HG02970 (cell line): ENCODE measurements at regions not wholly inside any gene's neighbourhood (a gene's known extent, or its start where the extent isn't known, plus 50 kb on each side); places are given as distances from the start of the nearest gene placed in this dataset.

Experiments
- ATAC-seq: cut with Tn5 transposase; IDR thresholded peaks from one replicate; pipeline ENCODE4 v1.9.1; 2021; ENCODE audit warnings: mild to moderate bottlenecking, moderate library complexity, moderate number of reproducible peaks; ENCODE audit not compliant: unreplicated experiment, low FRiP score

DNA sequence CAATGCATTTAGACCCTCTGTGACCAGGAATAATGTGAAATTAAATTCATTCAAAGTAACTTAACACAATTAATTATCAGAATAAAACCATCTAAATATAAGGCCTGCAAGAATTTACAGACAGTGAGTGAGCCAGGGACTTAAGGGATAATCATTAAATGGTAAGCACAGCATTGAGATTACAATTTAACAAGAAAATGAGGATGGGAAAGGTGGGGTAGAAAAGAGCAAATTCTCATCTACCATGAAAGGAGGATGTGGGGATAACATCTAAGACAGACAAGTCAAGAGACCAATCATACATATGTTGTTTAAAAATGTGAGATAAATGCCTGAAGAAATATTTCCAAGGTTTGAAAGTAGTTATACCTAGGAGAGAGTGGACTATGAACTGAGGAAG lies 259.3 kb upstream of the NT5C1B start:
- ATAC-seq: no peak

DNA sequence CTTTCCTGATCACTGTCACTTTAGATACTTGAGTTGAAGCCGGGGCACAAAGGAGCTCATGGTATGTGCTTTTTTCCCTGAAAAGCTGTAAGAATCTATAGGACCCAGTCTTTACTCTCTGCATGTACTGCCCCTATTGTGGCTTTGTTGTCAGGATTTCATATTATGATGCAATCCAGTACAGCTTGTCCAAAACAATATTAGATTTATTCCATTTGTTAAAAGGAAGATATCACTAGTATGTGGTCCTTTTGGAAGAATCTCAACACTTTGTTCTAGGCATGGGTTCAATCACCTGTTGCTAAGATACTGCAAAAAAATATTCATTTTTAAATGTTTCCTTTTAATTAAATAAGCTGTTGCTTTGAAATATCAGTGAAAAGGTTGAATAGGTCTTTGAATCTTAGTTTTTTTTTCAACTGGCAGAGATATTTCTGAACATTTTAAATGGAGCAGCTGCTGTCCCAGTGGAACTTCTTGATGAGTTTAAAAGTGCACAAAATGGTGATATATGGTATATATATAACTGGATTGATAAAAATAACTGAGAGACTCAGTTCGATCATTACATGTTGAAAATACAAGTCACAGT lies 256.6 kb upstream of the NT5C1B start:
- ATAC-seq: no peak

DNA sequence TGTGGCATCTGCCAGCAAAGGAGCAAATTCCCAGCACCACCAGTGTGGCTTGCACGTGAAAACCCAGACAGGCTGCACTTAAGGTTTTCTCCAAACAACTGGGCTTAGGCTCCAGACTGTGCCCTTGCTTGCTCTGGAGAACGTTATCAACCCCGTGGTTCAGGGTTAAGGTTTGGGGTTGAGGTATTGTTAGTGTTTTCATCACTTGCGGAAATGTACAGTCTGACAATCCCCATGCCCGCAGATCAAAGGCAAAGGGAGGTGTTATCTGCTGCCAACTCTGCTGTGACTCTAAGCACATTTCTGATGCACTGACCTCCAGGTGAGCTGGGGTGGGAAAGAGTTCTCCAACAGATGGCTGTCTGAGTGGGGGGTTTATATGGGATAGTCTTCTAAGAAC lies 253.5 kb upstream of the NT5C1B start:
- ATAC-seq: no peak

DNA sequence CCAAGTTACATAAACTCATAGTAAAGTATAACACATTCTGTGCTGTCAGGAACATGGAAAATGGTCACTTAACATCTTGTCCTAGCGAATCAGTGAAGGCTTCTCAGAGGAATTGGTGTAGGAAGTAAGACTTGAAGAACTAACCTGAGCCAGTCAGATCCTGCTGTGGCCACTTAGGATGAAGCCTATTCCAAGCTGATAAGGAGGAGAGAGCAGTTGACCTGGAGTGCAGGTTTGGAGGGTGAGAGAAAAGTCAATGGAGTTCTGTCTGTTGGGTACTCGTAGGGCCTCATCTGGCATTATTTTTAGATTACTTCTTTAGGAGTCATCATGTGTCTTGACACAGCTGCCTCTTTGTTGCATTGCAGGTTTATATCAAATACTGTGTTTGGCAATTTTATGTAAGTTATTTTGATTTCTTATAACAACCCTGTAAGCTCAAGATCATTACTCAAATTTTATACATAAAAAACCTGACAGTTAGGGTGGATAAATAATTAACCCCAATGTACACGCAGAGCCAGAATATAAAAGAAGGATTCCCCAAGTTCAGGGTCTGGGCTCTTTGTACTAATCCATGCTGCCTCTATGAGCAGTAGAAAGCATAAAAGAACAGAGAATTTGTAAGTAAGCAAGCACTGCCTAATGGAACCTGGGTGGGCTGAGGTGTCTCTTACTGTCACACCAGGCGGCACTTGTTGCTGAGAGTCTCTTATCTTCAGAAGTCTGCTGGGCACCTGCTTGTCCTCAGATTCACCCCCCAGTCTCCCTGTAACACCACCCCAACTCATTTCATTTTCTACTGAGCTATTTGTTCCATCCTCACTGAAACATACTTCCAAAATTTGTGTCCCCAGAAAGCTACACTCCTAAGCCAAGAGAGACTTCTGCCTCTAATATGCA lies 252.1 kb upstream of the NT5C1B start:
- ATAC-seq: no peak

DNA sequence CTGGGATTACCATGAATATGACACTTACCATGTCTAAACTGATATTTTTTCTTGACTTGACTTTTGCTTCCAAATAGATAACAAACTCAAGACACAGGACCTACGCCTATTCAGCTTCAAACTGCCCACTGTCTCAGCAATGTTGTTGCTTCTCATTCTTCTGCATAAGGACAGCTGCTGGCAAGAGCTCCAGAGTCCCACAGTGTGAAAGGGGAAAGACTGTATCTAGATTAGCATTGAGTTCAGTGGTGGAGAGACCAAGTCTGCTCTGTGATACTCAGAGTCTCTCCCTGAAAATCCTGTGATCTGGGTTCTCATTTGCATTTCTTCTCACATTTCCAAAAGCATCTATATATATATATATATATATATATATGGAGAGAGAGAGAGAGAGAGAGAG lies 247.9 kb upstream of the NT5C1B start:
- no peak for ATAC-seq

DNA sequence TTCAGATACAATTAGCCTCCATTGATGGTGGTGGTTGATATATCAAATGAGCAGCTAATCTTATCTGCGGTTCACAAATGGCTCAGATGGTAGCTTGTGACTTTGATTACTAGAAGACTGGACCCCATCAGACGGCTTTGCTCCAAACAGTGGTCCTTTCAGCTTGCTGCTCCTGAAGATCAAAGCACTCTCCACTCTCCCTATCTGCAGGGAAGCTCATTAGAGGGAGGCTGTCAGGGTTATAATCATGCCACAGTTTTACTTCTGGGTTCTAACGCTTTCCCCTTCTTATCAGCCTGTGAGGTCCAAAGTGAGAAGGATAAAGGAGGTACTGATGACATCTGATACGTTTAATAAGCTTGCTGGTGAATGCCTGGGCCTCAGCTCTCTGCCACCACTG lies 247.1 kb upstream of the NT5C1B start:
- ATAC-seq: no peak

DNA sequence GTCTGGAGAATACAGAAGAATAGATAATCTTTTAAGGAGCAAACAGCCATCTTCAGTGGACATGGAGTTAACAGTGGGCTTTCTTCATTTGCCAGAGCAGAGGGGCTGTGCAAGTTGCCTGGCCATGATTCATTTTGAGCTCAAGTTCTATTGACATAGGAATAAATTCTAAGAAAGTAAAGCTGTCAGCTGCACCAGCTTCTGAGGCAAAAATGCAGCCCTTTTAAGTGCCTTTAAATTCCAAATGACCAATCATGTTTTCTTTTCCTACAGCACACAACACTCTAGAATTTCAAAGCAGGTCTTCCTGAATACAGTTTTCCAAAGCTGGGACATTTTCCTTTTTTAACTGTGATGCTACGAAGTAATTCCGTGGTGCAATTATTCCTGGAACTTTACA lies 246.4 kb upstream of the NT5C1B start:
- no peak for ATAC-seq

DNA sequence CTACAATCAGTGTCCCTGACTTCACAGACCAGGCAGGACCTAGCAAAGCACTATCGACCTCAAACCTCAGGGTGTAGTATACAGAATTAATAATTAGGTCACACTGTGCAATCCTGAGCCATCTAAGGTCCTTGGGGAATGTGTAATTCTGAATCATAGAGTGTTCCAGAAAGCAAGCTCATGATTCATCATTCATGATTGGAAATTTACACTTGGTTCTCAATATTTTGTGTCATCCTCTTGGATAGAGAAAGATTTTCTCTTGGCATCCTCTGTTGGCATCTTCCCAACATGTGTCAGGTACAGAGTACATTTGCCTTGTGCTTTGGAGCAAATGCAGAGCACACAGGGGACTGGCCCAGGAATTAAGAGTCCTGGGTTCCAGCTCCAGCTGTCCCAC lies 245.0 kb upstream of the NT5C1B start:
- no peak for ATAC-seq

DNA sequence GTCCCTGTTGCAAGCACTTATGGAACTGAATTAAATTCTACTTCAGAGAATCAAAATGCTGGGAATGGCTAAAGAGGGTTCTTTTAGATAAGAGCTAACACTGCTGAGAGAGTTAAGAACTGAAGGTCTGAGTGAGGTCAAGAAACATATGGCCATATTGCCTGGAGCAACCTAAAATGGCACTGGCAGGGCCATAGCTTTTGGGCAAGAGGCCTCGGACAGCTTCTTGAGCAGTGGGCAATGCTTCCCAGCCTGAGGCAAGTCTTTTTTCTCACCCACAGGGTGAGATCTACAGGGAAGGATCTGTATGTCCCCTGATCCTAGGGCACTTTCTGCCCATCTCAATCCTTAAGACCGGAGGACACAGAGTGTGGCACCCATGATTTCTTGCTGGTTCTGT lies 244.6 kb upstream of the NT5C1B start:
- ATAC-seq: no peak

DNA sequence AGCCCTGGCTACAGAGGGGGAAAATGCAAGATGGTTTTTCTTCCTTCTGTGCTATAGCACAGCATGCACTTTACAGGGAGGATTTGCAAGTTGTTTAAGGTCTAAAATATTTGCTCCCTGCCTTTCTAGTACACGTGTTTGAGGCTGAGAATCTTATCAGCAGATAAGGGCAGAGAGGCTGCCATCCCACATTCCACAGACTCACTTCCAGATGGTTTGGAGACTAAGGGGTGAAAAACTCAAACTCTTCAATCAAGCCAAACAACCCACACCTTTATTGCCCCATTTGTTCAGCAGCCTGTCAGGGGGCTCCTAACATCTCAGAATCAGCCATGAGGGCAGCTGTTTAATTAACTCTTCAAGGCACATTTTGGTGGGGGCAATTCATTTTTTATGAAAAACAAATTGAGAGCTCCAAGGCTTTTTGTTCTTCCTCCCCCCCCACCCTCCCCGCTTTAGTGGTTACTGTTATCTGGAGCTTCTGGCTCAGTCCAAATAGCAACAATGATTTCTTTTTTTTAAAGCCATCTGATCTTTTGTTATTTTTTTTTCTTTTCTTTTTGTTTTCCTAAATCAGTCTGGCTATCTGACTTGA lies 242.6 kb upstream of the NT5C1B start:
- no peak for ATAC-seq

DNA sequence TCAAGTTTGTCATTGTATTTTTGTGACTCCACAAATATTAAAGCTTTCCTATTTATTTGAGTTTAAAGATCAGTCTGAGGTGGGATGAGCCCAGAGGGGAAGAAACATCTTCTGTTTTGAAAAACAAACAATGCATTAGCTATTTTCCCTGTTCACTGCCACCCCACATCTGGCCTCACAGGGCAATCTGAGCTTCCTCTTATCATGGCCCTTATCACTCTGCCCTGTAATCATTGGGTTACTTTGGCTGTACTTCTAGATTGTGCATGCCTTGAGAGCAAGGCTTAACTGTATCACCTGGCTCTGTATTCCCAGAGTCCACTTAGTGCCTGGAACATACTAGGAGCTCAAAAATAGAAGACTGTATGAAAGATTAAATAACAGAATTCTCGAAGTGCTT lies 241.6 kb upstream of the NT5C1B start:
- ATAC-seq: no peak

DNA sequence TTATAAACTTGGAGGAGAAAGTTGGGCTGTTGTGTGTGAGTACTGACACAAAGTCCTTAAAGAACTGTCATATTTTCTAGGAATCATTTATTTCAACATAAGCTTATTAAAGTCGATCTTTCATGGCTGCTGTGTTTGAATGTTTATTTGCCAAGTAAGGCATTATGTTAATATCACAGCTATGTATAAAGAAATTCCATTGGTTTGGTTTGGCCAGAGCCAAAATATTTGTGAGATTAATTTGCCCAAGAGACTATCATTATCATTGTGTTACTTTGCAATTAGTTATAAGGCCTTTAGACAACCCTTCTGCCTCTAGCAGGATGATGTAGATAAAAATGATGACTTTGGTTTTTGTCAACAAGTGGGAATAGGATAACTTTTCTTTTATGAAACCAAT lies 240.6 kb upstream of the NT5C1B start:
- ATAC-seq: no peak

DNA sequence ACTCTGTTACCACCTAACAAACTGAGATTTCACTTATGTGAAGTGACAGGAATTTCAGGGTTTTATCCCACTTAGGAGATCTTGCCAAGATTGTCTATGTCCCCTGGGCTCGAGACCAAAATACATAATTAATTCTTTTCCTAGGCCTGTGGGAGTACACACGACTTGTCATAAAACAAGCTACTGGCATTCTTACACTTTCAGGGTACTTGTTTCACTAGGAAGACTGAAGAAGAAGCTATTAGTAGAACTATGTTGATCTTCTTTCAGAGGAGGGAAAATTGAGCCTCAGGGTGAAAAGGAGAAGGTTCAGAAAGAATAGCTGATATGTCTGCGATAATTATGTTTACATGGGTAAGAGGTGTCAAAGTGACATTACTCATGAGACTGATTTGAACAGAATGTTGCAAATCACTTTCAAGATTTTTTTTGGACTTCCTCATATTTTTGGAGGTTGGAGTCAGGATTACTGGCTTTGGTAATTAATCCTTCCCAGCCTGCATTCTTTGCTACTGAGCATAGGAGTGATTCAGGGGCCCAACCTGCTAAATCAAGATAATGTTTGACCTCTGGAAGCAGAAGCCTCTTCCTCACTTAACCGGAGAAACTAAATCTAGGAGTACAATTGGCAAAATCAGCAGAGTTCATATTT lies 240.0 kb upstream of the NT5C1B start:
- ATAC-seq: no peak

DNA sequence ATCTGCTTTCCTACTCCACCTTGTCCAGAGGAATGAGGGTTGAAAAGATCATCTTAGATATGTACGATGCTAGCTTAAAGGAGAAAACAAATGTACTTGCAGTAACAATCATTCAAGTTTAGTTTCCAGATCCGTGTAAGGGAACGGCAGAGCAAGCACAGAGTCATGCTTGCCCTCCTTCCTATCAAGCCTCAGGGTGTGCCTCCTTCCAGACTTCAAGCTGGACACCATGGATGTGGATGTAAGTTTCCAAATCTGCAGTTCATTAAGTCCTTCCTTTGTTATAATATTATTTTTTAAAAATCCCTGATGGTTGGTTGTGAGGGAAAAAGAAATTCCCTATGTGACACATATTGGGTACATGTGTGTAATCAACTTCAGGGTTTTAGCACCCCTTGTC lies 238.9 kb upstream of the NT5C1B start:
- no peak for ATAC-seq

DNA sequence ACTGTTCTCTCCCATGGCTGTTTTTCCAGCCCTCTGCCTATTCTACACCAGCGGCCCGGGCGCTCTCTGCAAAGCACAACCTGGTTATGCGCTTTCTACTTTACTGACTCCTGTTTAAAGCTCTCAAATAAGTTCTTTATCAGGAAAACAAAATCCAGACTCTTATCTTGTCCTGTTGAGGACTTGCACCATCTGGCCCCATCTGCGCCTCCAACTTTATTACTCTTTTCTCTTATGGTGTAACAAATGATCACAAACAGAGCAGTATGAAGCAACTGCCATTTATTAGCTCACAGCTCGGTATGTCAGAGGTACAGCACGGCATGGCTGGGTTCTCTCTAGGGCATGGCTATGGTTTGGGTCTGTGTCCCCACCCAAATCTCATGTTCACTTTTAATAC lies 236.5 kb upstream of the NT5C1B start:
- no peak for ATAC-seq

DNA sequence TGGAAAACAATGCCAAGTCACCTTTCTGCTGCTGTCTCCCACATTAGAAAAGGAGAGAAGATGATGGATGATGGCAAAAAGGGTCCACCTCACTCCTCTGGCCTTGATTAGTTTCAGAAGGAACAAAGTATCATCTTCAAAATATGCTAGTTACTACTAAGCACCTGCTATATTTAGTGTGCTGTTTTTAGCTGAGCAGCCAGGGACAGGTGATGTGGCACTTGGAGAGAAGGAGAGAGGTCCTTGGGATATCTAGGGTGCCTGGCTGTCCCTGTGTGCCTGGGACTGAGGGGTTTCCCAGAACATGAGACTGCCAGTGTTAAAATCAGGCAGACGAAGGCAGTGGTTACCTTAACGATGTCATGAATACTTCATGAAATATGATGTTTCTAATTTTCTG lies 235.5 kb upstream of the NT5C1B start:
- no peak for ATAC-seq

DNA sequence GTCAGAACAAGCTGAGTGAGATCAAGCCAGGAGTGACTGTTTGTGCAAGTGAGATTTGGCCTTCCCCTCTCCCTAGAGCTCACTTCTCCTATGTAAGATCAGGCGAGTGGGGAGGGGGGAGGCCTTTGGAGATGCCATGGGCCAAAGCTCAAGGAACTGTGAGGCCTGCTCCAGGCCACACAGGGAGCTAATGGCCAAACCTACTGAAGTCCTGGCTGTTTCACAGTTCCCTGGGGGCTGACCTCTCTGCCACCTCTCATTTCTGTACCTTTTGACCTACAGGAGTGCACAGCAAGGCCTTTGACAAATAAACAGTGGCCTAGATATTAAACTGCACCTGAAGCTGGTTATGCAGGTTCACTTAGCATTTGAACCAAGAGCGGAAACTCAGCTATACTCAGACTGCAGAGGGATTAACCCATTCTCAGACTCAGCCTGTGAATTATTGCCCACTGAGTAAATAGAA lies 235.0 kb upstream of the NT5C1B start:
- no peak for ATAC-seq

DNA sequence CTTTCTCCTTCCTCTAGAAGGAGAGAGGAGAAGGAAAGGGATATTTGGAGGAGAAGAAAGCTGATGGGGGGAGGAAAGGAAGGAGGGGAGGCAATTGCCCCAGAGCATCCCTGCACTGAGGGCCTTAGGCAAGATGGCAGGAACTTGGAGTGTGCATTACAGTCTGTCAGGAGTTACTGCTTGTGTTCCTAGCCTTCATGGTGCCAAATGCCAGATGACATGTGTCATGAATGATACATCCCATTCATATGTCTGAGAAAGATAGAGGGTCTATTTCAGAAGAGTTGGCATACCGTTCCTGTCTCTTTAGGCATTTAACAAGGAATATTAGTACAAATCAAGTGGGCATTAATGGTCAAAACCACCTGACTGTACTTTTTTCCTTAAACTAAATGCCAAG lies 232.1 kb upstream of the NT5C1B start:
- no peak for ATAC-seq

DNA sequence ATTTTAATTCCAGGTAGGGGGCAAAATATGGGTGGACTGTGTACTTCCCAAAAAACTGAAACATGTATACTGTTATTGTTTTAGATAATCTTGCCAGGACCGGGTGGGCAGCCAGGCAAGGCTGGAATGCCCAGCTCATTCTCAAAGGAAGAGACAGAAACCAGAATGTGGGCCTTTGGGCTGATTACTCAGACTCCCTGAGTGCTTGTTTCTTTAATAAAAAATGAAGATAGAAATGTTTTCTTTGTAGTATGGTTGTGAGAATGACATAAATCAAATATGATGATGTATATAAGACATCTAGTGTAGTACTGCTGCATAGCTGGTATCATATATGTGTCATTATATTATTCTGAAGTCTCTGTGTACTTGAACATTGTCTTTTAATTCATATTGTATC lies 231.6 kb upstream of the NT5C1B start:
- no peak for ATAC-seq

DNA sequence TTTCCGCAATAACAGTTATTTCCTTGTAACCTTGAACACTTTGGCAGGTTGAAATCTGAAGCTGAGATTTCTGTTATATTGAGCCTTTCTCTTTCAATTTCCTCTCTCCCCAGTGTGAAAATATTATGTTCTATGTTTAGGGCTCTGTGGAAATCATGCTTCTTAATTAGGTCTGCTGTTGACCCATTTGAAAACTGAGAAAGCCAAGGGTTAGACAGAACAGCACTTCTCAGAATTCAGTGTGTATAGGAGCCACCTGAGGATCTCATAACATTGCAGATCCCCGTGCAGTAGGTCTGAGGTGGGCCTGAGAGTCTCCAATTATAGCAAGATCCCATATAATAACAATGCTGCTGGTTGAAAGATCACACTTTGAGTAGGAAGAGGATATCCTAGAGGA lies 230.2 kb upstream of the NT5C1B start:
- ATAC-seq: no peak

DNA sequence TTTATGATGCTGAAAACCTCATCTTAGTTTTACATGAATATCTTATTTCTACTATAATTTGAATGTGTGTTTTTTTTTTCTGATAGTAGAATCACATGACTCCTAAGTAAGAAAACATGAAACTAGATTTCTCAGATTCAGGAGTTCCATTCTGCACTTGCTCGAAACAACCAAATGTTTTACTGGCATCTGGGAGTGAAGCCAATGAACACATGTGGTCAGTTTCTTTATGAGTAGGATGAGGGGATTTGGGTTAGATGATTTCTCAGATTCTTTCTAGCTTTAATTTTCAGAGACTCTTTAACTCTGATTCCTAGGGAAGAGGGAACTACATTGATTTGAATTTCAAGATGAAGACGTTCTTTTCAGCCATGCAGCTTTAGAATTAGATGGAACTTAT lies 225.0 kb upstream of the NT5C1B start:
- ATAC-seq: no peak
